Parathyroid adenoma (tissue), 2 donors: ENCODE measurements at regions not wholly inside any gene's neighbourhood (a gene's known extent, or its start where the extent isn't known, plus 50 kb on each side); places are given as distances from the start of the nearest gene placed in this dataset.

Experiments used
- H2AFZ ChIP-seq: fragments of 300-600 bp; sonication (generic); one replicate; pipeline ENCODE4 v1.7.0; 2017; ENCODE audit warnings: antibody characterized with exemption, mild to moderate bottlenecking
- H3K27ac ChIP-seq: fragments of 300-600 bp; sonication (generic); one replicate; pipeline ENCODE4 v1.7.0; 2017
- H3K27me3 ChIP-seq: fragments of 300-600 bp; sonication (generic); one replicate; pipeline ENCODE4 v1.7.0; 2017; ENCODE audit warnings: low read length; ENCODE audit not compliant: control insufficient read depth, insufficient read depth
- H3K36me3 ChIP-seq: fragments of 300-600 bp; sonication (generic); one replicate; pipeline ENCODE4 v1.7.0; 2017; ENCODE audit warnings: low read length; ENCODE audit not compliant: control insufficient read depth, insufficient read depth
- H3K4me1 ChIP-seq: fragments of 300-600 bp; sonication (generic); one replicate; pipeline ENCODE4 v1.7.0; 2017; ENCODE audit warnings: control low read depth
- H3K4me2 ChIP-seq: fragments of 300-600 bp; sonication (generic); one replicate; pipeline ENCODE4 v1.7.0; 2017; ENCODE audit warnings: low read length
- H3K4me3 ChIP-seq: fragments of 300-600 bp; sonication (generic); one replicate; pipeline ENCODE4 v1.7.0; 2017; ENCODE audit warnings: low read depth, low read length
- H3K79me2 ChIP-seq: fragments of 300-600 bp; sonication (generic); one replicate; pipeline ENCODE4 v1.7.0; 2017; ENCODE audit warnings: control low read depth
- H3K9ac ChIP-seq: fragments of 300-600 bp; sonication (generic); one replicate; pipeline ENCODE4 v1.7.0; 2017; ENCODE audit warnings: mild to moderate bottlenecking
- H3K9me3 ChIP-seq: fragments of 300-600 bp; sonication (generic); one replicate; pipeline ENCODE4 v1.7.0; 2017; ENCODE audit warnings: low read length; ENCODE audit not compliant: control insufficient read depth
- TF ChIP-seq, protein P1 (sequence below): fragments of 300-600 bp; sonication (generic); IDR thresholded peaks from one replicate; pipeline ENCODE4 v1.7.0; 2017; ENCODE audit warnings: antibody characterized with exemption, mild to moderate bottlenecking
- donor health status: primary hyperparathyroidism.

DNA sequence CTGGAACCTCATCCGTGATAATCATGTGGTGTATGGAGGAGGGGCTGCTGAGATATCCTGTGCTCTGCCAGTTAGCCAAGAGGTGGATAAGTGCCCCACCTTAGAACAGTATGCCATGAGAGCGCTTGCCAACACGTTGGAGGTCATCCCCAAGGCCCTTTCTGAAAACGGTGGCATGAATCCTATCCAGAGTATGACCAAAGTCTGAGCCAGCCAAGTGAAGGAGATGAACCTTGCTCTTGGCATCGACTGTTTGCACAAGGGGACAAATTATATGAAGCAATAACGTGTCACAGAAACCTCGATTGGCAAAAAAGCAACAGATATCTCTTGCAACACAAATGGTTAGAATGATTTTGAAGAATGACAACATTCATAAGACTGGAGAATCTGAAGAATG, 251.2 kb upstream of the OBI1 start:
- H3K27me3 ChIP-seq, result no peaks in the 10 kb centered on the region
- H3K4me2 ChIP-seq, result no peak overlapping the region
- TF ChIP-seq, protein P1, sequence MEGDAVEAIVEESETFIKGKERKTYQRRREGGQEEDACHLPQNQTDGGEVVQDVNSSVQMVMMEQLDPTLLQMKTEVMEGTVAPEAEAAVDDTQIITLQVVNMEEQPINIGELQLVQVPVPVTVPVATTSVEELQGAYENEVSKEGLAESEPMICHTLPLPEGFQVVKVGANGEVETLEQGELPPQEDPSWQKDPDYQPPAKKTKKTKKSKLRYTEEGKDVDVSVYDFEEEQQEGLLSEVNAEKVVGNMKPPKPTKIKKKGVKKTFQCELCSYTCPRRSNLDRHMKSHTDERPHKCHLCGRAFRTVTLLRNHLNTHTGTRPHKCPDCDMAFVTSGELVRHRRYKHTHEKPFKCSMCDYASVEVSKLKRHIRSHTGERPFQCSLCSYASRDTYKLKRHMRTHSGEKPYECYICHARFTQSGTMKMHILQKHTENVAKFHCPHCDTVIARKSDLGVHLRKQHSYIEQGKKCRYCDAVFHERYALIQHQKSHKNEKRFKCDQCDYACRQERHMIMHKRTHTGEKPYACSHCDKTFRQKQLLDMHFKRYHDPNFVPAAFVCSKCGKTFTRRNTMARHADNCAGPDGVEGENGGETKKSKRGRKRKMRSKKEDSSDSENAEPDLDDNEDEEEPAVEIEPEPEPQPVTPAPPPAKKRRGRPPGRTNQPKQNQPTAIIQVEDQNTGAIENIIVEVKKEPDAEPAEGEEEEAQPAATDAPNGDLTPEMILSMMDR, result no peak
- H3K4me3 ChIP-seq, result no peak overlapping the region
- H3K9me3 ChIP-seq, result no peaks in the 10 kb centered on the region
- no peak overlapping the region for H3K27ac ChIP-seq
- no peak overlapping the region for H3K9ac ChIP-seq
- no peak overlapping the region for H2AFZ ChIP-seq
- H3K36me3 ChIP-seq, result no peaks in the 10 kb centered on the region
- H3K79me2 ChIP-seq, result no peaks in the 10 kb centered on the region
- no peaks in the 10 kb centered on the region for H3K4me1 ChIP-seq

DNA sequence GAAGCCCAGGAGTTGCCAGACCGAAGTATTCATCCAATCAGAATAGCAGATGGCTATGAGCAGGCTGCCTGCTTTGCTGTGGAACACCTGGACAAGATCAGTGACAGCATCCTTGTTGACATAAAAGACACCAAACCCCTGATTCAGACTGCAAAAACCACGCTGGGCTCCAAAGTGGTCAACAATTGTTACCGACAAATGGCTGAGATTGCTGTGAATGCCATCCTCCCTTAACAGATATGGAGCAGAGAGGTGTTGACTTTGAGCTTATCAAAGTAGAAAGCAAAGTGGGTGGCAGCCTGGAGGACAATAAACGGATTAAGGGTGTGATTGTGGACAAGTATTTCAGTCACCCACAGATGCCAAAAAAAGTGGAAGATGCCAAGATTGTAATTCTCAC, 250.3 kb upstream of the OBI1 start:
- H3K27ac ChIP-seq, result no peak overlapping the region
- no peaks in the 10 kb centered on the region for H3K27me3 ChIP-seq
- TF ChIP-seq, protein P1, result no peak
- H3K4me1 ChIP-seq, result no peaks in the 10 kb centered on the region
- H3K9ac ChIP-seq, result no peak overlapping the region
- H3K79me2 ChIP-seq, result no peaks in the 10 kb centered on the region
- H3K4me3 ChIP-seq, result no peak overlapping the region
- H3K9me3 ChIP-seq, result no peaks in the 10 kb centered on the region
- no peak overlapping the region for H3K4me2 ChIP-seq
- no peaks in the 10 kb centered on the region for H3K36me3 ChIP-seq
- no peak overlapping the region for H2AFZ ChIP-seq

DNA sequence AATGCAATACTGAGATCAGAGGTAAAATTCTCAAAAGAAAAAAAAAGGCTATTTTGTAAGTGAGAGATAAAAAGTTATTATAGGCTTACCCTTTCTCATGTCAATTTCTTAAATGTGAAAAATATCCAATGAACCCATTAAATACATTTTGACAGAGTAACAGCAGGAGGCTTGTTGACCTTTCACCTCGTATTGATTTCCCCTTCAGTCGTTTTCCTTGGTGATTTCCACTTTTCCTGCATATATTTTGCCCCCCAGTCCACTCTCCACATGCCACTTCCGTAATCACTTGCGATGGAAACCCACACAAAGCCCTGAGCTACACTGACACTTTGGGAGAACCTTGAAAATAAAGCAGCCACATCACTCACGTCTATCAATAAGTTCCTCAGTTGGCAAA, 248.1 kb upstream of the OBI1 start:
- Histone ChIP-seq H3K79me2 (no peaks in the 10 kb centered on the region), H3K4me2 (no peak overlapping the region), H3K4me1 (no peaks in the 10 kb centered on the region), H3K9me3 (no peaks in the 10 kb centered on the region), H3K4me3 (no peak overlapping the region), H3K36me3 (no peaks in the 10 kb centered on the region), H3K27me3 (no peaks in the 10 kb centered on the region), H2AFZ (no peak overlapping the region), H3K27ac (no peak overlapping the region), H3K9ac (no peak overlapping the region)
- TF ChIP-seq, protein P1, result no peak

DNA sequence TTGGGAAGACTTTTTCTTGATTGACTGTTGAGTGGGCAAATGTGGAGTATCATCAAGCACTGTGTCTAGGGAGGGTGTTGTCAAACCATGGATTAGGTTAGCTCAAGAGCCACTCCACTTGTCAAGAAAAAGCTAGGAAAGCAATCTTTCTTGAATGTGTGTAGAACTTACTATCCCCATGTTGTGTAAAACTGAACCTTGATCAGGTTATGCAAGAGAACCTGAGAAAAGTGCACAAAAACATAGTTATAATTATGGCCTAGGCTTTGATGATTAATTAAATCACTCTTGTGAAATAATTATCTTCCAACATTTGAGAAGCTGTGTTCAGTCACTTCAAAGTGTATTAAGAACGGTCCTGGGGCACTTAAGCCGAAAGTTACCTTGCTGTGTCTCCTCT, 238.2 kb upstream of the OBI1 start:
- Histone ChIP-seq H3K27me3 (no peaks in the 10 kb centered on the region), H3K4me1 (no peaks in the 10 kb centered on the region), H3K4me2 (no peak overlapping the region), H3K9ac (no peak overlapping the region), H2AFZ (no peak overlapping the region), H3K36me3 (no peaks in the 10 kb centered on the region), H3K9me3 (no peaks in the 10 kb centered on the region), H3K79me2 (no peaks in the 10 kb centered on the region), H3K4me3 (no peak overlapping the region), H3K27ac (no peak overlapping the region)
- TF ChIP-seq, protein P1, result no peak

DNA sequence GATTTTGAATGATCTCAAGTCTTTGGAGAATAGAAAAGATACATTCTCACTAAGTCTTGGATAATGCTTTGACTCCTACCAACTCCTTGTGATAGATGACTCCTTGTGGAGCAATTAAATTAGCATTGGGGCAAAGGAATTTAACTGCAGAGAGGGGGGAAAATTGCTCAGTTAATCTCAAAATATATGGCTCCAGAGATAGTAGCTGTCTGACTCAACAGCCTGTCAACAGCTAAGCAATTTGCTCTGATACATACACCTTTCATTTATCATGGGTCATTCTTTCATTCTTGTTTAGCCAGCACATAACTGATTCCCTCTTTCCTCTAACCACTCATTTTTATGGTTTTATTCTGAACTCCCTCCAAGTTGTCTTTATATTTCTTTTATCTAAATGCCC, 225.6 kb upstream of the OBI1 start:
- Histone ChIP-seq H3K36me3 (no peaks in the 10 kb centered on the region), H3K9me3 (no peaks in the 10 kb centered on the region), H3K4me3 (no peak overlapping the region), H3K9ac (no peak overlapping the region), H3K4me2 (no peak overlapping the region), H3K4me1 (no peaks in the 10 kb centered on the region), H2AFZ (no peak overlapping the region), H3K27ac (no peak overlapping the region), H3K27me3 (no peaks in the 10 kb centered on the region), H3K79me2 (no peaks in the 10 kb centered on the region)
- TF ChIP-seq, protein P1, result no peak
